ENCODE measurements at regions not wholly inside any gene's neighbourhood (a gene's known extent, or its start where the extent isn't known, plus 50 kb on each side); places are given as distances from the start of the nearest gene placed in this dataset.

GRCh38 chr13:31891472-31891871 is 140.1 kb upstream of the FRY start:
- in situ Hi-C loops (cut with HindIII; ENCODE audit: low pct_ligation_motif_present, low pct_unique_long_range_greater_than_20kb, low sequenced_read_pairs), result no loop called here
- DNase-seq, result peak; percentile 8

GRCh38 chr13:31894931-31895330 is 136.6 kb upstream of the FRY start:
- DNase-seq, result no peak
- in situ Hi-C loops (cut with HindIII; ENCODE audit: low pct_ligation_motif_present, low pct_unique_long_range_greater_than_20kb, low sequenced_read_pairs), result no loop called here

GRCh38 chr13:31895691-31896090 is 135.9 kb upstream of the FRY start:
- DNase-seq, result no peak
- in situ Hi-C loops (cut with HindIII; ENCODE audit: low pct_ligation_motif_present, low pct_unique_long_range_greater_than_20kb, low sequenced_read_pairs), result no loop called here

- in situ Hi-C loops (cut with HindIII; ENCODE audit: low pct_ligation_motif_present, low pct_unique_long_range_greater_than_20kb, low sequenced_read_pairs), result no loop called here
- DNase-seq, result no peak
Measured at GRCh38 chr13:31896427-31896826, 135.1 kb upstream of the FRY start.

GRCh38 chr13:31898378-31899071 is 133.0 kb upstream of the FRY start:
- DNase-seq, result no peak
- in situ Hi-C loops (cut with HindIII; ENCODE audit: low pct_ligation_motif_present, low pct_unique_long_range_greater_than_20kb, low sequenced_read_pairs), result no loop called here

- in situ Hi-C loops (cut with HindIII; ENCODE audit: low pct_ligation_motif_present, low pct_unique_long_range_greater_than_20kb, low sequenced_read_pairs), result no loop called here
- DNase-seq, result no peak
Measured at GRCh38 chr13:31901985-31902384, 129.6 kb upstream of the FRY start.

- DNase-seq, result no peak
- in situ Hi-C loops (cut with HindIII; ENCODE audit: low pct_ligation_motif_present, low pct_unique_long_range_greater_than_20kb, low sequenced_read_pairs), result no loop called here
Measured at GRCh38 chr13:31903111-31903815, 128.3 kb upstream of the FRY start.

- in situ Hi-C loops (cut with HindIII; ENCODE audit: low pct_ligation_motif_present, low pct_unique_long_range_greater_than_20kb, low sequenced_read_pairs), result no loop called here
- DNase-seq, result no peak
Measured at GRCh38 chr13:31904941-31905824, 126.4 kb upstream of the FRY start.

- in situ Hi-C loops (cut with HindIII; ENCODE audit: low pct_ligation_motif_present, low pct_unique_long_range_greater_than_20kb, low sequenced_read_pairs), result no loop called here
- DNase-seq, result no peak
Measured at GRCh38 chr13:31905961-31906360, 125.6 kb upstream of the FRY start.

GRCh38 chr13:31908696-31909411 is 122.7 kb upstream of the FRY start:
- DNase-seq, result no peak
- in situ Hi-C loops (cut with HindIII; ENCODE audit: low pct_ligation_motif_present, low pct_unique_long_range_greater_than_20kb, low sequenced_read_pairs), result no loop called here

GRCh38 chr13:31909864-31910551 is 121.6 kb upstream of the FRY start:
- peak; percentile 54 for DNase-seq
- in situ Hi-C loops (cut with HindIII; ENCODE audit: low pct_ligation_motif_present, low pct_unique_long_range_greater_than_20kb, low sequenced_read_pairs), result no loop called here

GRCh38 chr13:31910633-31911032 is 120.9 kb upstream of the FRY start:
- in situ Hi-C loops (cut with HindIII; ENCODE audit: low pct_ligation_motif_present, low pct_unique_long_range_greater_than_20kb, low sequenced_read_pairs), result no loop called here
- DNase-seq, result no peak

- no peak for DNase-seq
- in situ Hi-C loops (cut with HindIII; ENCODE audit: low pct_ligation_motif_present, low pct_unique_long_range_greater_than_20kb, low sequenced_read_pairs), result no loop called here
Measured at GRCh38 chr13:31912647-31913401, 118.8 kb upstream of the FRY start.

GRCh38 chr13:31913459-31913858 is 118.1 kb upstream of the FRY start:
- DNase-seq, result no peak
- in situ Hi-C loops (cut with HindIII; ENCODE audit: low pct_ligation_motif_present, low pct_unique_long_range_greater_than_20kb, low sequenced_read_pairs), result no loop called here

- in situ Hi-C loops (cut with HindIII; ENCODE audit: low pct_ligation_motif_present, low pct_unique_long_range_greater_than_20kb, low sequenced_read_pairs), result no loop called here
- no peak for DNase-seq
Measured at GRCh38 chr13:31914843-31915242, 116.7 kb upstream of the FRY start.

GRCh38 chr13:31918707-31919106 is 112.9 kb upstream of the FRY start:
- no peak for DNase-seq
- in situ Hi-C loops (cut with HindIII; ENCODE audit: low pct_ligation_motif_present, low pct_unique_long_range_greater_than_20kb, low sequenced_read_pairs), result no loop called here

- in situ Hi-C loops (cut with HindIII; ENCODE audit: low pct_ligation_motif_present, low pct_unique_long_range_greater_than_20kb, low sequenced_read_pairs), result no loop called here
- no peak for DNase-seq
Measured at GRCh38 chr13:31919241-31919640, 112.3 kb upstream of the FRY start.

All from ACHN (cell line).